Prostate gland (tissue), 2 donors: ENCODE measurements at regions not wholly inside any gene's neighbourhood (a gene's known extent, or its start where the extent isn't known, plus 50 kb on each side); places are given as distances from the start of the nearest gene placed in this dataset.

ENCODE experiments used
- DNase-seq: peaks from one replicate; pipeline ENCODE4 v3.0.0-alpha.2; 2019; ENCODE audit warnings: low spot score
- H3K27ac ChIP-seq, 2 donors: fragments of 200-600 bp; sonication (generic); 2 replicates each; pipeline ENCODE4 v1.5.1; 2017 to 2019
- H3K27me3 ChIP-seq: fragments of 200-600 bp; sonication (generic); replicated peaks from 2 replicates; pipeline ENCODE4 v1.5.1; 2019; ENCODE audit not compliant: insufficient read depth
- H3K36me3 ChIP-seq, 2 donors: fragments of 200-600 bp; sonication (generic); 1 replicate in 1 of 2; 2 replicates in 1 of 2; pipeline versions ENCODE4 v1.5.1 to v1.8.1; 2017 to 2019
- H3K4me1 ChIP-seq: fragments of 200-600 bp; sonication (generic); replicated peaks from 2 replicates; pipeline ENCODE4 v1.5.1; 2019
- H3K4me3 ChIP-seq, 2 donors: fragments of 200-600 bp; sonication (generic); 2 replicates each; pipeline ENCODE4 v1.5.1; 2017 to 2019
- H3K9me3 ChIP-seq: fragments of 200-600 bp; sonication (generic); 2 replicates; pipeline ENCODE4 v1.5.1; 2017
- CTCF ChIP-seq, 4 experiments: fragments of 200-600 bp in 2 of 4; fragments of 450-650 bp in 2 of 4; sonication (generic) in 2 of 4; IDR thresholded peaks; 1 replicate in 3 of 4; 2 replicates in 1 of 4; pipeline ENCODE4 v1.5.1; 2016 to 2019; ENCODE audit warnings: antibody characterized with exemption in 4 of 4, mild to moderate bottlenecking in 2 of 4, moderate library complexity in 2 of 4
- POLR2A ChIP-seq: fragments of 450-650 bp; IDR thresholded peaks from one replicate; pipeline ENCODE4 v1.6.1; 2016; ENCODE audit warnings: antibody characterized with exemption, mild to moderate bottlenecking
- POLR2AphosphoS5 ChIP-seq: sonication (generic); formaldehyde crosslinking; IDR thresholded peaks from one replicate; pipeline ENCODE4 v1.6.1; 2017; ENCODE audit warnings: antibody characterized with exemption
- WGBS: methylation state at CpG from one replicate; pipeline ENCODE4 v1.1.5; 2018; 5-methylcytosine and 5-hydroxymethylcytosine counted together
- intact Hi-C: fragments of 100-400 bp; cut with DNase I; formaldehyde crosslinking; loops from one replicate; pipeline ENCODE4 v1.14.2; 2022

GRCh38 chr9:107928701-107929371 is 439.3 kb upstream of the KLF4 start:
- no peaks in the 10 kb centered on the region for H3K27me3 ChIP-seq
- H3K4me1 ChIP-seq, result no peaks in the 10 kb centered on the region
- DNase-seq, result no peak
- no peaks in the 10 kb centered on the region for H3K36me3 ChIP-seq
- intact Hi-C loops, result no loop called here
- H3K27ac ChIP-seq, result no peak overlapping the region
- H3K9me3 ChIP-seq, result no peaks in the 10 kb centered on the region
- no peak for TF ChIP-seq POLR2A
- TF ChIP-seq CTCF (IDR thresholded peaks at IDR 0.05), result no peak
- TF ChIP-seq POLR2AphosphoS5, result no peak
- 84% methylated on average over 6 of the region's 6 CpGs for WGBS
- no peak overlapping the region for H3K4me3 ChIP-seq

GRCh38 chr9:107927276-107927675 is 437.7 kb upstream of the KLF4 start:
- Histone ChIP-seq H3K36me3 (no peaks in the 10 kb centered on the region), H3K4me1 (no peaks in the 10 kb centered on the region), H3K27ac (no peak overlapping the region), H3K9me3 (no peaks in the 10 kb centered on the region), H3K27me3 (no peaks in the 10 kb centered on the region), H3K4me3 (no peak overlapping the region)
- DNase-seq, result no peak
- 85% methylated on average over 4 of the region's 4 CpGs for WGBS
- TF ChIP-seq POLR2A, result no peak
- TF ChIP-seq CTCF (IDR thresholded peaks at IDR 0.05), result no peak
- TF ChIP-seq POLR2AphosphoS5, result no peak
- intact Hi-C loops, result no loop called here

- Histone ChIP-seq H3K9me3 (no peaks in the 10 kb centered on the region), H3K4me1 (no peaks in the 10 kb centered on the region), H3K4me3 (no peak overlapping the region), H3K27ac (no peak overlapping the region), H3K36me3 (no peaks in the 10 kb centered on the region), H3K27me3 (no peaks in the 10 kb centered on the region)
- intact Hi-C loops, result no loop called here
- WGBS, result 66% methylated on average over 5 of the region's 5 CpGs
- TF ChIP-seq POLR2A, result no peak
- TF ChIP-seq POLR2AphosphoS5, result no peak
- TF ChIP-seq CTCF (IDR thresholded peaks at IDR 0.05), result no peak
- DNase-seq, result no peak
These were observed 436.3 kb upstream of the KLF4 start for GRCh38 chr9:107925749-107926297.

GRCh38 chr9:107922260-107922659 is 432.7 kb upstream of the KLF4 start:
- no peak for DNase-seq
- Histone ChIP-seq H3K9me3 (no peaks in the 10 kb centered on the region), H3K4me1 (no peaks in the 10 kb centered on the region), H3K4me3 (no peak overlapping the region), H3K36me3 (no peaks in the 10 kb centered on the region), H3K27me3 (no peaks in the 10 kb centered on the region), H3K27ac (no peak overlapping the region)
- no peak for TF ChIP-seq POLR2AphosphoS5
- TF ChIP-seq CTCF (IDR thresholded peaks at IDR 0.05), result no peak
- no peak for TF ChIP-seq POLR2A
- WGBS, result 24% methylated on average over 1 of the region's 1 CpG
- intact Hi-C loops, result no loop called here

- 38% methylated on average over 6 of the region's 6 CpGs for WGBS
- Histone ChIP-seq H3K27me3 (no peaks in the 10 kb centered on the region), H3K9me3 (no peaks in the 10 kb centered on the region), H3K27ac (no peak overlapping the region), H3K36me3 (no peaks in the 10 kb centered on the region), H3K4me3 (no peak overlapping the region), H3K4me1 (no peaks in the 10 kb centered on the region)
- TF ChIP-seq CTCF (IDR thresholded peaks at IDR 0.05) (no peak), POLR2AphosphoS5 (no peak), POLR2A (no peak)
- DNase-seq, result no peak
- intact Hi-C loops, result no loop called here
These were observed 429.7 kb upstream of the KLF4 start for GRCh38 chr9:107919263-107919662.
